HG02610 (cell line): ENCODE measurements at regions not wholly inside any gene's neighbourhood (a gene's known extent, or its start where the extent isn't known, plus 50 kb on each side); places are given as distances from the start of the nearest gene placed in this dataset.
"Not testable (repeated sequence)": the region's sequence is repeated elsewhere in the genome, so short reads cannot be mapped to it uniquely, and the experiment has no call there.

Experiments
- ATAC-seq: cut with Tn5 transposase; IDR thresholded peaks from one replicate; pipeline ENCODE4 v1.9.1; 2021; ENCODE audit warnings: mild to moderate bottlenecking, moderate library complexity; ENCODE audit not compliant: unreplicated experiment

DNA sequence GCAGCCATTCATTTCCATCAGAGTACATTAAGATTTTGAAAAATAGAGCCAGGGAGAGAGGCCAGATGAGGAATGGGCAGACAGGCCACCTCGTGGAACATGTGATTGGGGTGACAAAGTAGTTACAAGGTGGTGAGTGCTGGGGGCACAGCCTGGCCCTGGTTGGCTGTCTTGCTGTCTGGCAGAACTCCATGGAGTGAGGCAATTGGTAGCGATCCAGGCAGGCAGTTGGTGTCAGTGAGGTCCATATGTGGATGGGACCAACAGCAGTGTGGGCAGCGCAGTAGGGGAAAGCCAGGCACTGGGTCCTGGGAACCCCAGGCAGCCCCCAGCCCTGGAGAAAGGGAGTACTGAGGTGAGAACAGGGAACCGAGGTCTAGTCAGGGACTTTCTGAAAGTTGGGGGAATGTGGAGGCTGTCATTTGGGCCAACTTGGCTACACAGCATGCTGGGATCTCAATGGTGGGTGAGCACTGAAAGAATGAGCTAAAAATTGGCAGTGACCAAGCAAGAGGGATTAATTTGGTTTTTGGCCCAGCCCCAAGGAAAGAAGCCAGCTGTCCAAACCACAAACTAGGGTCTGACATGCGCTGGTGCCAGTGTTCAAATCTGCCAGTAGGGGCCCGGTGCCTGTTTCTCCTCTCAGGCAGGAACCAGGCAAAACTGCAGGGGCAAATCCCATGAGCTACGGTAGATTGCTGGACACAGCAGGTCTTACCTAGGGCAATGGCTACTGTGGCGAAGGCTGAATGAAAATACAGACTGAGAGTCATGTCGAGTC, 61.4 kb upstream of the E2F3 start:
- no peak for ATAC-seq

DNA sequence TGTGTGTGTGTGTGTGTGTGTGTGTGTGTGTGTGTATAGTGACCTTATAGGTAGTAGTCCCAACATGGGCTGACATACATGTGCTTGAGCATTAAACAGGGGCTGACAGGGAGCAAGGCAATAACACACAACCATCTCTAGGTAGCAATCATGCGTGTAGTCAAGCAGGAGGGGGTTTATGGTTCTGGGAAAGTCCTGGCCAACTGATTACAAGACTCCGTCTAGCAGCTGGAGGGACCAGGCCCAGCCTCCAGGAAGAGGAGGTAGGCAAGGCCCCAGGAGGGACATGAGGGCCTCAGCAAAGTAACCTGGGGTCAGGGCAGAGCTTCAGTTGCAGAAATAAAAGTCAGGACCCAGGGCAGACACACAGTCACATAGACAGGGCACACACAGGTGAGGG, 60.6 kb upstream of the E2F3 start:
- ATAC-seq = no peak

DNA sequence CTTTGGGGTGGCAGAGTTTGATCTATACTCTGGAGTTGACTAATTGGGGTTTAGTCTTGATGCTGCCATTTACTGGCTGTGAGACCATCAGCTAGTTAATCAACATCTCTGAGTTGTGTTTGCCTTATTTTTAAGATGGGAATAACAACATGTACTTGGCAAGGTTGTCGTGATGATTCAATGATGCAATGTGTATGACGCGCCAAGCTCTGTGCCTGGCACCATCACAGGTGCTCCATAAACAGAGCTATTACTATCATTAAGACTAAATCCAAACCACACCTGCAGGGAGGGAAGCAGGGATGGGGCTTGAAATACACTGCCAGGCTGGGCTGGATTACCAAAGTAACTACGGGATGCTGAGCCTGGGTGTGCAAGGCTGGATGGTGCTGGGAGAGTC, 60.1 kb upstream of the E2F3 start:
- no peak for ATAC-seq

DNA sequence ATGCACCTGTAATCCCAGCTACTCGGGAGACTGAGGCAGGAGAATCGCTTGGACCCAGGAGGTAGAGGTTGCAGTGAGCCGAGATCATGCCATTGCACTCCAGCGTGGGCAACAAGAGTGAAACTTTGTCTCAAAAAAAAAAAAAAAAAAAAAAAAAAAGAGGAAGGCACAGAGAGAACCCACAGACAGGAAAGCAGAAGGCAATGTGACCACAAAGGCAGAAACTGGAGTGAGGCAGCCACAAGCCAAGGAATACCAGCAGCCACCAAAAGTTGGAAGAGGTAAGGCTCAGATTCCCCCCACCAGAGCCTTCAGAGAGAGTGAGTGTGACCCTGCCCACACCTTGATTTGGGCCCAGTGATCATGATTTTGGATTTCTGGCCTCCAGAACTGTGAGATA, 54.7 kb upstream of the E2F3 start:
- ATAC-seq = not testable (repeated sequence)

DNA sequence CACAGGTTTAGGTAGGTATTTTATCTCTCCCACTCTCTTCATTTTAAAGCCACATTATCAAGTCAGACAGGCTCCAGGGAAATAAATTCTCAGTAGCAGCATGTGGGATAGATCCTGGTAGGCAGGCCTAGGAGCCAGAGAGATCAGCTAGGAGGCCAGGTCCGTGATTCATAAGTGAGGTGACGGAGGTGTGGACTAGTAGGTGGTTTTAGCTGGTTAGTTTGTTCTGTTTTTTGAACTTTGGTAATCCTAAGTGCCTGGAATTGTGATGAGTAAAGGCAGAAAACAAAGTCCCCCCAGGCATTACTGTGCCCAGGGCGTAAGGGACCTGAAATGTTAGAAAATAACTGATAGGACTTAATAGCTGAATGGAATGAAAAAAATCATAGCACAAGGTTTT, 53.6 kb upstream of the E2F3 start:
- ATAC-seq = no peak

DNA sequence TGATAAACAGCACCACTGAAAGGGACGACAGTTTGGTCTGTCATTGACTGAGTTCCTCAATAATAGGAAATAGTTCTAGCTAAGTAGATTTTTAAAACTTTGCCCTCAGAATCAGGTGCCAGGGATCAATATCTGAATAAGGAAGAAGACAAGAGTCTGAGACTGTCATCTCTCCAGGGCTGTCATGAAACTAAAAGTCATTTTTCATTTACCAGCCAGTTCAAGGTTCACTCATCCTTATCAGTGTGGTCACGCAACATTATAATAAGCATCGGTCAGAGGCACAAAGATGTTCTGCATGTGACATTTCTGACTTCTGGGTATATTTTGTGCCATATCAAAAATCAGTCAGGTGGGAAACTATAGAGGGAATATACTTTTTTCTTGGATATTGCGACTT, 52.5 kb upstream of the E2F3 start:
- no peak for ATAC-seq

DNA sequence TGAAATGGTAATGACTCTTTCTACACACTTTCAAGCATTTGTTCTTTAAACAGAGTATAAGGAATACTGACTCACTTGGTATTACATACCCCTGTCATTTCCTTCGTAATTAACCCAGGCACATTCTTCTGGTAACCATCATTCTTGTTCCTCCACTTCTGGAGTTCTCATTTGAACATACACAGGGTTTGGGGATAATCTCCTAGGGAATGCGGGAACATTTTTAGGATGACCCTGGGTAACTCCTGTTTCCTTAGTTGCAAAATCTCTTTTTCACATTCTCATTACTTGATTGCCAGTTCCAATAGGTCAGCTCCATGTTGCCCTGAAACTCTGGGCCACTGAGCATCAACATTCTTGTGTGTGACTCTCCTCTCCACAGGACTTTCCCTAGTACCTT, 51.5 kb upstream of the E2F3 start:
- no peak for ATAC-seq

DNA sequence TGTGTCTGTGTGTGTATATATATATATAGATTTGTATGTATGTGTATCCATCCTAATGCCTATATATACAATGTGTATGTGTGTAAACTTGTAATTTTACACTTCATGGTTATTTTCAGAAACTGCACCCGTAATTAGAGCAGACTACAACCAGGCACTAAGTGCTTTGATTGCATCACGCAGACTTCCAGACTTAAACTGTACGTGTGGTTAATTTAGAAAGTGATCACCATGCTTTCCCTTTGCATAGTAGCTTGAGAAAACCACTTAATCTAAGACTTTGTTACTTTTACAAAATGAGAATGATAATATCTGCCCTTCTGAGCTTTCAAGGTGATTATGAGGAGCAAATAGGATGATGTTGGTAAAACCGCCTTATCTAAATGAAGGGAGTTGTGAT, 50.1 kb upstream of the E2F3 start:
- ATAC-seq = no peak
